Neural crest cell (in vitro differentiated cells): ENCODE measurements at regions not wholly inside any gene's neighbourhood (a gene's known extent, or its start where the extent isn't known, plus 50 kb on each side); places are given as distances from the start of the nearest gene placed in this dataset.

ENCODE experiments used
- DNase-seq: peaks from one replicate; pipeline ENCODE4 v3.0.0; 2021; ENCODE audit warnings: low read depth, mixed read lengths, low spot score
- H3K27ac Mint-ChIP-seq: one replicate; pipeline ENCODE4 v1.8.0; 2021; ENCODE audit warnings: mild to moderate bottlenecking, mixed read lengths; ENCODE audit not compliant: unreplicated experiment
- H3K27me3 Mint-ChIP-seq: 2 replicates; pipeline ENCODE4 v1.8.0; 2021; ENCODE audit warnings: low read depth, mild to moderate bottlenecking, mixed read lengths
- H3K36me3 Mint-ChIP-seq: 2 replicates; pipeline ENCODE4 v1.8.0; 2021; ENCODE audit warnings: low read depth, mild to moderate bottlenecking, mixed read lengths
- H3K4me1 Mint-ChIP-seq: 2 replicates; pipeline ENCODE4 v1.8.0; 2021; ENCODE audit warnings: mixed read lengths
- H3K4me3 Mint-ChIP-seq: one replicate; pipeline ENCODE4 v1.8.0; 2021; ENCODE audit warnings: mild to moderate bottlenecking, mixed read lengths
- H3K9me3 Mint-ChIP-seq: 2 replicates; pipeline ENCODE4 v1.8.0; 2021; ENCODE audit warnings: mixed read lengths
- CTCF ChIP-seq: fragments of 200-600 bp; sonication (generic); conservative IDR thresholded peaks from 2 replicates; pipeline ENCODE4 v1.5.0; 2021; ENCODE audit warnings: antibody characterized with exemption, mild to moderate bottlenecking

GRCh38 chr5:13382232-13382631, 562.3 kb downstream of the DNAH5 start:
- DNase-seq, result no peak
- no peak for TF ChIP-seq CTCF
- Mint-ChIP-seq H3K4me1 (no peaks in the 10 kb centered on the region), H3K27me3 (no peaks in the 10 kb centered on the region), H3K4me3 (no peak overlapping the region), H3K9me3 (peaks cover 11% of the 10 kb centered on the region), H3K27ac (no peak overlapping the region), H3K36me3 (no peaks in the 10 kb centered on the region)

GRCh38 chr5:13378091-13378490, 566.4 kb downstream of the DNAH5 start:
- Mint-ChIP-seq H3K4me1 (no peaks in the 10 kb centered on the region), H3K9me3 (no peaks in the 10 kb centered on the region), H3K36me3 (no peaks in the 10 kb centered on the region), H3K27ac (no peak overlapping the region), H3K27me3 (no peaks in the 10 kb centered on the region), H3K4me3 (no peak overlapping the region)
- DNase-seq, result no peak
- no peak for TF ChIP-seq CTCF

GRCh38 chr5:13359344-13359743, 585.1 kb downstream of the DNAH5 start:
- no peaks in the 10 kb centered on the region for H3K36me3 Mint-ChIP-seq
- no peak overlapping the region for H3K27ac Mint-ChIP-seq
- no peaks in the 10 kb centered on the region for H3K4me1 Mint-ChIP-seq
- no peak for TF ChIP-seq CTCF
- no peaks in the 10 kb centered on the region for H3K27me3 Mint-ChIP-seq
- H3K4me3 Mint-ChIP-seq, result no peak overlapping the region
- no peak for DNase-seq
- H3K9me3 Mint-ChIP-seq, result no peaks in the 10 kb centered on the region

GRCh38 chr5:13358342-13358741, 586.1 kb downstream of the DNAH5 start:
- no peaks in the 10 kb centered on the region for H3K36me3 Mint-ChIP-seq
- TF ChIP-seq CTCF, result no peak
- no peak for DNase-seq
- H3K27ac Mint-ChIP-seq, result no peak overlapping the region
- H3K9me3 Mint-ChIP-seq, result no peaks in the 10 kb centered on the region
- no peaks in the 10 kb centered on the region for H3K27me3 Mint-ChIP-seq
- no peak overlapping the region for H3K4me3 Mint-ChIP-seq
- no peaks in the 10 kb centered on the region for H3K4me1 Mint-ChIP-seq

GRCh38 chr5:13357929-13358328, 586.6 kb downstream of the DNAH5 start:
- no peak overlapping the region for H3K4me3 Mint-ChIP-seq

More at GRCh38 chr5:13357929-13358328, 586.6 kb downstream of the DNAH5 start:
- H3K4me1 Mint-ChIP-seq, result no peaks in the 10 kb centered on the region
- no peaks in the 10 kb centered on the region for H3K36me3 Mint-ChIP-seq
- no peak for TF ChIP-seq CTCF
- no peaks in the 10 kb centered on the region for H3K27me3 Mint-ChIP-seq
- DNase-seq, result no peak
- H3K27ac Mint-ChIP-seq, result no peak overlapping the region
- H3K9me3 Mint-ChIP-seq, result no peaks in the 10 kb centered on the region
